PFSK-1 (cell line): ENCODE measurements at regions not wholly inside any gene's neighbourhood (a gene's known extent, or its start where the extent isn't known, plus 50 kb on each side); places are given as distances from the start of the nearest gene placed in this dataset.

Experiments used
- FOXP2 ChIP-seq: optimal IDR thresholded peaks from 2 replicates; pipeline ENCODE3; 2011; ENCODE audit warnings: borderline replicate concordance, control low read depth, inconsistent platforms; ENCODE audit not compliant: insufficient read depth; ENCODE audit errors: extremely low read length, extremely low read depth
- POLR2AphosphoS5 ChIP-seq: IDR thresholded peaks from 2 replicates; pipeline ENCODE4 v1.6.1; 2012; ENCODE audit warnings: low read depth, mild to moderate bottlenecking, control low read depth, low read length, moderate library complexity
- SIN3A ChIP-seq: IDR thresholded peaks from 2 replicates; pipeline ENCODE4 v1.6.1; 2012; ENCODE audit warnings: mild to moderate bottlenecking, low read length, moderate library complexity, borderline replicate concordance; ENCODE audit not compliant: insufficient read depth
- TAF1 ChIP-seq: IDR thresholded peaks from 2 replicates; pipeline ENCODE4 v1.6.1; 2012; ENCODE audit warnings: low read length, control low read depth, borderline replicate concordance; ENCODE audit not compliant: insufficient read depth
- TF ChIP-seq, protein P1 (sequence below), 2 experiments: IDR thresholded peaks; 2 replicates each; pipeline versions ENCODE4 v1.6.1 to v1.8.0; 2011 to 2012; ENCODE audit warnings: low read depth in 2 of 2, low read length in 2 of 2, control low read depth in 1 of 2, inconsistent platforms in 1 of 2, mild to moderate bottlenecking in 1 of 2, moderate library complexity in 1 of 2; ENCODE audit not compliant: insufficient read depth in 1 of 2

DNA sequence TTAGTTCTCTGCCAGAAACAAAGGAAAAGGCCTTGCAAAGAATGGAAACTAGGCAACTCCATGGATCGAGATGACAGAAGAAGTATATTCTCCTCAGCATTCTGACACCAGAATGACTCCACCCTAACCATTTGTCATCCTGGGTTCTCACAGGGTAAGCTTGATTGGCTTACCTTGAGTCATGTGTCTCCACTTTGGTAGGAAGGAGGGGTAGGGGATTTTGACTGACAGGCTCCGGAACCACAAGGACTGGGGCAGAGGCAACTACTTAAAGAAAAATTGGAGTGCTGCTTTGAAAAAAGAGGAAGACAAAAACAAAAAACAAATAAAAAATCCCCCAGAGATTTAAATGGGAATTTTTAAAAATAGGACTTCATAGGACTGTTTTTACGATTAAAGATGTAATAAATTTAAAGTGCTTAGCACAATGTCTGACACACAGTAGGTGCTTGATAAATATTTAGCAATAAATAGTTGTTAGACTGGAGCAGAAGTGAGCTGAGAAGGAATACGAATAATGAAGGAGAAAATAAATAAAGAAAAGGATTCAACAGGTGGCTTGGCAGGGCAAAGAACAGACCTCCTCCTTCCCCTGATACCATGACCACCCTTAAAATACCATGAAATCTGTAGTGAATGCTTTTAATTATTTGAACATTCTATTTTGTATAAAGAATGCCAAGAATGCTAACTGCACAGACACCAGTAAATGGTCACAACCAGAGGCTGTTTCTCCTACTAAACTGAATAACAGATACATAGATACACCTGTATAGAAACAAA is 230.2 kb downstream of the CDCA7 start:
- no peak for TF ChIP-seq POLR2AphosphoS5
- TF ChIP-seq TAF1: no peak
- no peak for TF ChIP-seq FOXP2
- TF ChIP-seq, protein P1, sequence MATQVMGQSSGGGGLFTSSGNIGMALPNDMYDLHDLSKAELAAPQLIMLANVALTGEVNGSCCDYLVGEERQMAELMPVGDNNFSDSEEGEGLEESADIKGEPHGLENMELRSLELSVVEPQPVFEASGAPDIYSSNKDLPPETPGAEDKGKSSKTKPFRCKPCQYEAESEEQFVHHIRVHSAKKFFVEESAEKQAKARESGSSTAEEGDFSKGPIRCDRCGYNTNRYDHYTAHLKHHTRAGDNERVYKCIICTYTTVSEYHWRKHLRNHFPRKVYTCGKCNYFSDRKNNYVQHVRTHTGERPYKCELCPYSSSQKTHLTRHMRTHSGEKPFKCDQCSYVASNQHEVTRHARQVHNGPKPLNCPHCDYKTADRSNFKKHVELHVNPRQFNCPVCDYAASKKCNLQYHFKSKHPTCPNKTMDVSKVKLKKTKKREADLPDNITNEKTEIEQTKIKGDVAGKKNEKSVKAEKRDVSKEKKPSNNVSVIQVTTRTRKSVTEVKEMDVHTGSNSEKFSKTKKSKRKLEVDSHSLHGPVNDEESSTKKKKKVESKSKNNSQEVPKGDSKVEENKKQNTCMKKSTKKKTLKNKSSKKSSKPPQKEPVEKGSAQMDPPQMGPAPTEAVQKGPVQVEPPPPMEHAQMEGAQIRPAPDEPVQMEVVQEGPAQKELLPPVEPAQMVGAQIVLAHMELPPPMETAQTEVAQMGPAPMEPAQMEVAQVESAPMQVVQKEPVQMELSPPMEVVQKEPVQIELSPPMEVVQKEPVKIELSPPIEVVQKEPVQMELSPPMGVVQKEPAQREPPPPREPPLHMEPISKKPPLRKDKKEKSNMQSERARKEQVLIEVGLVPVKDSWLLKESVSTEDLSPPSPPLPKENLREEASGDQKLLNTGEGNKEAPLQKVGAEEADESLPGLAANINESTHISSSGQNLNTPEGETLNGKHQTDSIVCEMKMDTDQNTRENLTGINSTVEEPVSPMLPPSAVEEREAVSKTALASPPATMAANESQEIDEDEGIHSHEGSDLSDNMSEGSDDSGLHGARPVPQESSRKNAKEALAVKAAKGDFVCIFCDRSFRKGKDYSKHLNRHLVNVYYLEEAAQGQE (IDR thresholded peaks at IDR 0.05; ENCODE audit: insufficient read depth in 1 of 2, low read depth in 2 of 2, low read length in 2 of 2): no peak
- no peak for TF ChIP-seq SIN3A

DNA sequence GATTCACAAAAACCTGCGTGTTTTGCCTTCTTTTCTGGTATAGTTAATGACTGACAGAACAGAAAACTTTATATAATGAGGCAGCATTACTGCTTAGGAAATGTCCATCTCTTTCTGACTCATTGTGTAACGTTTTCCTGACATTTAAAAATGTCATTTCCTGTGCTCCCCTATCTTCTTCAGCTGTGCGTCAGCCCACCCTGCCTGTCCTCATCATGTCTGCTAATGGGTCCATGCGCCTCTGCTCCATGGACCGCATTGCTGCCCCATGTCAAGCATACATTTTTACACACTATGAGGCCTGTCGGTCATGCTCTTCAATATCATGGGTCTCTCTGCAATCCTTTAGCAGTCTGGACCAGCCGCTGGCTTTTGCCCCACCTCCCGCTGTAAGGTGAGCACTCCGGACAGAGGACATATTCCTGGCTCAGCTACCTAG is 234.3 kb downstream of the CDCA7 start:
- no peak for TF ChIP-seq TAF1
- TF ChIP-seq, protein P1 (IDR thresholded peaks at IDR 0.05; ENCODE audit: insufficient read depth in 1 of 2, low read depth in 2 of 2, low read length in 2 of 2): no peak
- TF ChIP-seq SIN3A: 0 out of 2 replicates have a peak, but pooled peaks have one; percentile 38
- no peak for TF ChIP-seq POLR2AphosphoS5
- peak; percentile 8 for TF ChIP-seq FOXP2

DNA sequence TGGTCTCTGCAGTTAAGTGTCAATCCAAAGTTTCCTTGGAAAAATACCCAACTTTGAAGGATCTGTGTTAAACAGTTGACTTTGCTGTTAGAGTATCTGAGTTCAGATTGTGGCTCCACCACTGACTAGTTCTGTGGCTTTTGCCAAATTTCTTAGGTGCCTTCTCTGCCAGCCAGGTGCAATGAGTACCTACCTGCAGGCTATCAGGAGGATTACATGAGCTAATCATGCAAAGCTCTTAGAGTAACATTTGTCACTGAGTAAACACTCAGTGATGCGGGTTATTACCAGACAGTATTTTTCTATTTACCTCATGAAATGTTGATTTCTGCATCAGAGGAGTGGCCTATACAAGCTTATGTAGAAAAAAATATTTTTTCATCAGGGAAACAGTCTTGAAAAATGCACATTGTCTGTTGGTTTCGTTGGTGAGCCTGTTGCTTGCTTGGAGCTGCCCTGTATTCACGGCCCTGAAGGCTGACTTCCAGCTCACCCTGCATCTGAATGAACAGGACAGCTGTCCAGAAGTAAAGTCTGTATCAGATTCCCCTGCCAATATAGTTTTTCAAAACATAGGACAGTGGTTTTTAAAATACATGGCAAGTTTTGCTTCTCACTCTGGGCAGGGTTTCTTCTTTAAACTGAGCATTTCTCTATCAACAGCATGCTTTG is 235.1 kb downstream of the CDCA7 start:
- no peak for TF ChIP-seq FOXP2
- TF ChIP-seq, protein P1 (IDR thresholded peaks at IDR 0.05; ENCODE audit: insufficient read depth in 1 of 2, low read depth in 2 of 2, low read length in 2 of 2): no peak

DNA sequence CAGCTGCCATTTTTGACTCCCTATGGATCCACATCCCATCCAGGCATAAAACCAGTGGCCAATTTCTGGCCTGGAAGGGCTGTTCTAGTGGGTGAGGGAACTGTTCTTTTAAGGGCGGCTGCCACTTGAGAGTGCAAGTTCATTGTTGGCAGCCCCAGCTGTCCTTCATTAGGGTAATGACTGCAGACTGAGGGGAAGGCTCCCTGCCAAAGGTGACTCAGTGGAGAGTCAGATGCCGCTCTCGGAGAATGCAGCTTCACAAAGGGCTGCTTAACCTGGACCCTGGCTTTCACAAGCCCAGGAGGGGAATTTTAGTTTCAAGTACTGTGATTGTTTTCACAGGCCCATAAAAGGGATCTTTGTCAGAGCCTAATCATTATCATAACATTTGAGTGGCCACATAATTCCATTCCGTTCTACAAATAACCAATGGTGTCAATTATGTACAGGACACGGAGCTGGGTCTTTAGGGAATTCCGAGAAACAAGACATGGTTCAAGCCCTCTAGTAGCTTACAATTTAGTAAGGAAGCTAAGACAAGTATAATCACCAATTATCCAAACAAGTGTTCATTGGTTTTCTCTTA is 235.7 kb downstream of the CDCA7 start:
- TF ChIP-seq TAF1: no peak
- peak; percentile 62 for TF ChIP-seq FOXP2

DNA sequence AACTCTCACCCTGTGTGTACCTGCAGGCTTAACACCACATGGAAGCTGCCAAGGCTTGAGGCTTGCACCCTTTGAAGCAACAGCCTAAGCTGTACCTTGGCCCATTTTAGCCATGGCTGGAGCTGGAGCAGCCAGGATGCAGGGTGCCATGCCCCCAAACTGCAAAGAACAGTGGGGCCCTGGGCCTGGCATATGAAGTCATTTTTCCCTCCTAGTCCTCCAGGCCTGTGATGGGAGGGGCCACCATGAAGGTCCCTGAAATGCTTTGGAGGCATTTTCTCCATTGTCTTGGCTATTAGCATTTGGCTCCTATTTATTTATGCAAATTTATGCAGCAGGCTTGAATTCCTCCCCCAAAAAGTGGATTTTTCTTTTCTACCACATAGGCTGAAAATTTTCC is 238.4 kb downstream of the CDCA7 start:
- TF ChIP-seq SIN3A: no peak
- no peak for TF ChIP-seq FOXP2
- no peak for TF ChIP-seq POLR2AphosphoS5
- TF ChIP-seq, protein P1 (IDR thresholded peaks at IDR 0.05; ENCODE audit: insufficient read depth in 1 of 2, low read depth in 2 of 2, low read length in 2 of 2): no peak
- TF ChIP-seq TAF1: no peak
